Activated CD4-positive, alpha-beta T cell treated with anti-CD3 and anti-CD28 coated beads for 48 hours (primary cell): ENCODE measurements at regions not wholly inside any gene's neighbourhood (a gene's known extent, or its start where the extent isn't known, plus 50 kb on each side); places are given as distances from the start of the nearest gene placed in this dataset.
"Not testable (repeated sequence)": the region's sequence is repeated elsewhere in the genome, so short reads cannot be mapped to it uniquely, and the experiment has no call there.

Source experiments
- DNase-seq: peaks from one replicate; pipeline ENCODE4 v3.0.0-alpha.2; 2020

DNA sequence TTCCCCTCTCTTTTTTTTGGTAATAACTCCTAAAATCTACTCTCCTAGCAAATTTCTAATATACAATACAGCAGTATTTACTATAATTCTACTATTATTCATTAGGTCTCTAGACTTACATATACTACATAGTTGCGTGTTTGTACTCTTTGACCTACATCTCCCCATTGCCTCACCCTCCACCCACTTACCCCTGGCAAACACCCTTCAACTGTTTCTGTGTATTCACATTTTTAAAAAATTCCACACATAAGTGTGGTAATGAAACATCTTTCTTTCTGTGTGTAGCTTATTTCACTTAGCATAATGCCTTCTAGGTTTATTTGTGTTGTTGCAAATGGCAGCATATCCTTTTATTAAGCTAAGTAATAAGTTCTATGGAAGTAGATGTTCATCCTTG lies 336.0 kb downstream of the CCDC85A start:
- no peak for DNase-seq

DNA sequence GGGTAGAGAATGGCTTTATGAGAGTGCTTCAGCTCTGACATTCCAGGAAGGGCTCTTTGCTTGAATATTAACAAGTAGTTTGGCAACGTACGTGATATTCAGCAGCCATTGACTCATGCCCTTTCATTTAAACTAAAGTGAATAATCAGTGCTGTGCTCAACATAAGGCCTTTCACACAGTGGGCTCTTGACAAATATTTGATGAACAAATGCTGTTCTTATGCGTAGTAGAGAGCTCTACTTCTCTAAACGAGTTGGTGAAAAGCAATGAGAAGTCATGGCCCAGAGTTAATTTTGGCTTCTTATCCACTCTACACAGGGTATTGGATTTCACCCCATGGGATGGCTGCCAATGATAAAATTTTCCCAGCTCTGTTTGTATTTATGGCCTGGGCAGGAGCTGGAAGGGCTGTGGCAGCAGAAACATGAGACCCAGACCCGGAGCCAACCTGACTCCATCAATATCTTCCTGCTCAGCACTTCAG lies 338.9 kb downstream of the CCDC85A start:
- DNase-seq = no peak

DNA sequence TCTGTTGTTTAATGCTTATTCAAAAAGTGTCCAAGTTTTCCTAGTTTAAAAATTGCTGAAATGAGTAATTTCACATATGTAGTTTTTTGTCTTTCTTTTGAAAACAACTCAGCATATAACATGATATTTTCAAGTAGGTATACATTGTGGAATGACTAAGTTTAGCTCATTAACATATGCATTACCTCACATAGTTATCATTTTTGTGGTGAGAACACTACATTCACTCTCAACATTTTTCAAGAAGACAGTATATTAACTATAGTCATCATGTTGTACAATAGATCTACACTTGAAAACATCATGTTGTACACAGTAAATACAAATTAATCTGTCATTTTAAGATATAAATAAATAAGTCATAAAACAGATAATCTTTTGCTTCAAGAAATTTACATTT lies 340.0 kb downstream of the CCDC85A start:
- no peak for DNase-seq

DNA sequence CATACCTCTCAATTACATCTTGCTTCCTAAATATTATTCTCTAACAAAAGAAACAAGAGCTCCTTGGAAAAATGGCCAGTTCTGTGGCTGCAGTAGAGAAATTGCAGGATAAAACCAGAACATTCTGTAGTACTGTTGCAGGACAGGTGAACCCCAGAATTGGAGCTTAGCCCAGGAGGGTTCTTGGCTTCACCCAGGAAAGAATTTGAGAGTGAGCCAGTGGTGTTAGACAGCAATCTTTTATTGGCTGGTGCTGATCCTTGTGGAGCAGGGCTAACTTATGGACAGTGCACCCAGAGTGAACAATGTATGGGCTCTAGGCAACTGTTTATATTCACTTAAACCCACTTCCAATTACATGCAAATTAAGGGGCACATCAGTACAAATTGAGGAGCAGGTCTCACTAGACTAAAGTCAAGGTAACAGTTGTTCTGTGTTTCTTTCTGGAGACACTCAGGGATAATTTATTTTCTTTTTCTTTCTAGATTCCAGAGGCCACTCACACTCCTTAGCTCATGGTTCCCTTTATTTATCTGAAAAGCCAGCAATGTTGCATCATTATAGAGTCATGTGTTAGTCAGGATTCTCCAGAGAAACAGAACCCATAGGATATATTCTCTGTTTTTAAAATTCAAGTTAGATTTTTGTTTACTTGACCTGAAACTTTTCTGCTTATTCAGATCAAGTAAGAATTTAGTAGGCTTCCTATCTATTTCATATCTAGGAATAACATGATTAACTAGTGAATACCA lies 348.1 kb downstream of the CCDC85A start:
- no peak for DNase-seq

DNA sequence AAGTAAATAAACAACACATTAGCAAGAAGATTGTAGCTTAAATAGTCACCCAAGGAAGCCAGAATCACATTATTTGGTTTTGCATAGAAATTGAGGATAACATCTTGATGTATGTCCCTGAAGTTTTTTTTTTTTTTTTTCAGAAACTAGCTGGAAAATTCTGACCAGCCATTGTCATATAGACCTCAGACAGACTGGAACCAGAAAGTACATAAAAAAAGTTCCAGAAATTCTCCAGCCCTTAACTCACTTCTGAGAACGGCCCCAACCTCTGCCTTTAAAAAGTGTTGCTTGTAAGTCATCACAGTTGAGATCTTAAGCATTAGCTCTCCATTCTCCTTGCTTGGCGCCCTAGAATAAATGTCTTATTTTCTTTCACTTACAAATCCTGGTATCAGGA lies 350.5 kb downstream of the CCDC85A start:
- DNase-seq = no peak

DNA sequence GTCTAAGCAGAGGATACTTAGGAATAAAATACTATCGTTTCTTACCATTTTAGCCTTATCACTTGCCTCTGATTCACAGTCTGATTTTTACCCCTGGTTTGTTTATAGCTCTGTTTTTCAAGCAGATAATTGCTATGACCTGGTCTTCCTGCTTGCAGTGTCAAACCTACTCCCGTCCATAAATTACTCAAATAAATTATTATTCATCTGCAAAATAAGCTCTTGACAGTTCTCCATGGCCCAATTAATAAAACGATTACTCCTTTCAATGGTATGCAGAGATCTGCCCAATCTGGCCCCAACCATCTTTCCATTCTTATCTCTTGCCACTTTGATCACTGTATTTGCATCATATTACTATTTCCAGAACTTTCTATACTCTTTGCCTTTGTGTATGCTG lies 354.0 kb downstream of the CCDC85A start:
- no peak for DNase-seq

DNA sequence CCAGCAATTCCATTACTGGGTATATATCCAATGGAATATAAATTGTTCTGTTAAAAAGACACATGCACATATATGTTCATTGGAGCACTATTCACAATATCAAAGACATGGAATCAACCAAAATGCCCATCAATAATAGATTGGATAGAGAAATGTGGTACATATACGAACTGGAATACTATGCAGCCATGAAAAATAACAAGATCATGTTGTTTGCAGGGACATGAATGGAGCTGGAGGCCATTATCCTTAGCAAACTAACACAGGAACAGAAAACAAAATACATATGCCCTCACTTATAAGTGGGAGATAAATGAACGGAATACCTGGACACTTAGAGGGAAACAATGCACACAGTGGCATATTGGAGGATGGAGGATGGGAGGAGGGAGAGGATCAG lies 355.8 kb downstream of the CCDC85A start:
- no peak for DNase-seq

DNA sequence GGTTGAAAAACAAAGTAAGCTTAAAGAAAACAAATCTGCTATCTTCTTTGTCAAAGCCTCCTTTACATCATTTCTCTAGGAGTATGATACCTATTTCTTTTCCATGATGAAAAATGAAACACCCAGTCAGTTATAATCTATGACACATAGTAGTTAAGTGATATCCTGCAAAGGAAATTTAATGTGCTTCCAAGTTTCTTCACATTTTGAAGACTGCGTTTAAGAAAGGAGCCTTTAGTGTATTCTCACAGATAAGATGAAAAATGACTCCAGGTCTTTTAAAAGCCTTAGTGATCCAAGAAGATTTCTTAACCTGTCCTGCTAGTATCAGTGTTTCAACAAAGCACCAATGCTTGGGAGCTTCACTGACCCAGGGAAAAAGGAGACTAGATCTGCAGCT lies 356.7 kb downstream of the CCDC85A start:
- DNase-seq = no peak

DNA sequence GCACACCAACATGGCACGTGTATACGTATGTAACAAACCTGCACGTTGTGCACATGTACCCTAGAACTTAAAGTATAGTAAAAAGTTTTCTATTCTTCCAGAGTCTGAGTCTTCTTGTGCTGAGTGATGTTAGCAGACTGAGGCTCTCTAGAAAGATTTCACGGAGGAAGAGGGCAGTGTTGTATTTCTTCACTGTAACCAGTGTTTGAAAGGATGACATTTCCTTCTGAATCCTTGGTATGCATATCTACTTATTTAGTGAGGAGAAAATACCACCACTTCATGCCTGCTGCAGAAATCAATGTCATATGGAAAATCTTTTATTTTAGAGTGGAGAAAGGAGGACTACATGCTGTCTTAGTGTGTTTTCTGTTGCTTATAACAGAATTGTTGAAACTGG lies 357.1 kb downstream of the CCDC85A start:
- DNase-seq = no peak

DNA sequence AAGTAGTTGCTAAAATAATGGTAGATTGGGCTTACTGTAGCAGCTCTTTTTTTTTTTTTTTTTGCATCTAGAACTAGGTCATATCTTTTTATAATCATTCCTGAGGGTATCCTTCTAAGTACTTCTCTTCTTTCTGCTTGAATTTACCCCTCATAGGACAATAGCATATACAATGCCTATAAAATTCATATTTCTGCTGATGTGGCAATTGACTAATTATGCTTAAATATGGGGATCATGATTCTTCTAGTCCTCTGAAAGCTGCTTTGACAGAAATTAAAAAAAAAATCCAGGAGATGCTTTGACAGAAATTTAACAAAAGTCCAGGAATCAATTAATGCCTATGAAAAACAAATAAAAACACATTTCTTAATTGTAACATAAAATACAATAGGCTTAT lies 358.4 kb downstream of the CCDC85A start:
- DNase-seq = no peak

DNA sequence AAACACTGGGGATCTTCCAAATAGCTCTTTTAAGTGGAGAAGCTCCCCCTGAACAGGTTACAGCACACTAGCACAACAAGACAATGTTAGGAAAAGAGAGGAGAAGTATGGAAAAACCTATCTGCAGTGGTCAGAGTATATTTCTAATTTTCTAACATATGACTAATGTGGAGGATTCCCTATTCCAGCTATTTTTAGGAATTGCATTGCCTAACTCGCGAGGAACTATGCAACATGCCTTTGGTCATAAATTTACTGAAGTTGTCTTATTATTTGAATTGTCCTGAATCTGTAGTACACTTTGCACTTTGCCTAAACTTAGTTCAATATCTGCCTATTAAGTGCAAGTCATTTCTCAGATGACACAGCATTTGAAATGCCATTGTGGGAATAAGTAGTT lies 381.4 kb downstream of the CCDC85A start:
- no peak for DNase-seq

DNA sequence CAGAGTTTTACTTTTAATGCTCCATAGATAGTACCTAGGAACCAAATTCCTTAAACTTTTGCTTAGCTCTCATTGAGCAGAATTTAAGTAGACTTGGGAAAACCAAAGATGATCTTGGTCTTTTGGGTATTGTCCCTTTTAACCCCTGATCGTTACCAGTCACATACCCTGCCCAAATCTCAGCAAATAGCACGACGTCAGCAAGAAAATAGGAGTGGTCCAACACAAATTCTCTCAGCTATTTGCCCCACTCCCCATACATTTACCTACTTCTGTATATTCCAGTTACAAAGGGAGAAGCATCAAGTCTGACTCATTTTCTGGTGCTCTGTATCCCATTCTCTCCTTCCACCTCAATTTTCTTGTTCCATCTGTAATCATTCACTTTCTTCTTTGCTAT lies 387.3 kb downstream of the CCDC85A start:
- DNase-seq = no peak

DNA sequence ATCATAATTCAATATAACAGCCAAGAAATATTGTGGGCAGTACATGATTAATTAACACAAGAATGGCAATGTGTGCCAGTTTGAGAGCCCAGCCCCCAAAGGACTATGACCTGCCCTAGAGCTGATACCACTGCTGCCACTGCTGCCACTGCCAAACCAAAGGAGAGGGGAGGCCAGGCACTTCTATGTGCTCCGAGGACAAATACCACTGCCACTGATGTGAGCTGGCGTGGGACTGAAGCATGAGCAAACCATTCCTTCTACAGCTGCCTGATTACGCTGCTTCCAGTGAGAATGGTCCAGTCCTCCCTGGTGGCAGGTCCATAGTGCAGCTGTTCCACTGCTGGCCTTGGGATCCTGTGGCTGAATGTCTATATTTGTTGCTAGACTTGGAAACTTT lies 392.2 kb downstream of the CCDC85A start:
- no peak for DNase-seq

DNA sequence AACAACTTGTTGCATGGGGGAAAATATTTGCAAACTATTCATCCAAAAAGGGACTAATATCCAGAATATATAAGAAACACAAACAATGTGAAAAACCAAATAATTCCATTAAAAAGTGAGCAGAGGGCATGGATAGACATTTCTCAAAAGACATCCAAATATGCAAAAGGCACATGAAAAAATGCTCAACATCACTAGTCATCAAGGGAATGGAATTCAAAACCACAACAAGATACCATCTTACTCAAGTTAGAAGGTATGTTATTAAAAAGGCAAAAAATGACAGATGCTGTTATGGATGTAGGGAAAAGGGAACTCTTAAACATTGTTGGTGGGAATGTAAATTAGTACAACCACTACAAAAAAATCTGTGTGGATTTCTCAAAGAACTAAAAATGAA lies 396.5 kb downstream of the CCDC85A start:
- no peak for DNase-seq

DNA sequence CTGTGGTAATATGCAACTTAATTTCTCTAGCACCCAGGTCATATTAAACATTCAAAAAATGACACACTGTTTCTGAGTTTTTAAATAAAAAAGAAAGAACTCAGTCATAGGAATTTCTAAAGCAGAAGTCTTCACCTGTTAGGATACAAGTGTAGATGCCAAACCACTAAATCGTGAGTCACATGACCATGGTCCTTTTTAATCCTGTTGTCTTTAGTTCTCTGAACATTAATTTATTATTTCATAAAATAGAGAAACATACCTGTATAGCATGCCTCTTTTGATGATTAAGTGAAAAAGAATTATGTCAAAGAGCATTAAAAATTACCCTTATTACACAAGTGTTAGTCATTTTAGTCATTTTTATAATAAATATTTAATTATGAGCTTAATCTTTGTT lies 398.8 kb downstream of the CCDC85A start:
- DNase-seq = no peak

DNA sequence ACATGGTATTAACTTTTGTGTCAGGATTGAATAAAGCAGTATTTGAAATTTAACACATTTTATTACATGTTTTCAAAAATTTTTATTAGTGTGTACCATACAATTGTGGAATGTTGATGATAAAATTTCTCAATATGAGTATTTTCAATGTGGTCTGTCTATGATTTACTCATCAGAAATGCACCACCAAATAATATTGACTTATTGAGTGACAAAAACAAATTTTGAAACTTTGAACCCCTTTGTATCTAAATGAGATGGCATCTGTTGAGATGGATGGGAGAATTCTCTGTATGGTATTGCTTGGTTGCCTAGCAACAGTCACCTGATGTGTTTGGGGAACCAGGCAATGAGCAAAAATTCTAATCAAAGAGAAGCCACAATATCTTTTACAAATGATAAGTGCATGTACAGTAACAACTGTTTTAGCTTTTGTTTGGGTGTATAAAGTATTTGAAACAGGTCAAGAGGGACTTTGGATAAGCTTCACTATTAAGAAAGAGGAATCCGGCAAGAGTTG lies 400.1 kb downstream of the CCDC85A start:
- DNase-seq = no peak

DNA sequence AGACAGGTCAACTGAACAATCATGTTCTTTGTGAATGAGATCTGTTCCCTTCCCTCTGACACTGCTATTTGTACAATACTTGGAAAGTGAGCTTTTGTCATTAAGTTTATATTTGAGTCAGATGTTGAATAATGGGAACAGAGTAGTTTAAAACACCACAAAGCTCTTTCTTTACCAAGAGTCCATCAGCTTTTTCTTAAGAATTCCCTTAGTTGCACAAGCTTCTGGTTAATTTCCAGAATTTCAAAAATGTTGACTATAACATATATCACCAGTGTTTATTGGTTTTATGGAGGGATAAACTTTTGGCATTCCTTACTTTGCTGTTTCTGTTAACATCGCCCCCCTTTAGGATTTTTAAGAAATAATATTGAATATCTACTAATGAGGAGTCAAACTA lies 403.7 kb downstream of the CCDC85A start:
- no peak for DNase-seq

DNA sequence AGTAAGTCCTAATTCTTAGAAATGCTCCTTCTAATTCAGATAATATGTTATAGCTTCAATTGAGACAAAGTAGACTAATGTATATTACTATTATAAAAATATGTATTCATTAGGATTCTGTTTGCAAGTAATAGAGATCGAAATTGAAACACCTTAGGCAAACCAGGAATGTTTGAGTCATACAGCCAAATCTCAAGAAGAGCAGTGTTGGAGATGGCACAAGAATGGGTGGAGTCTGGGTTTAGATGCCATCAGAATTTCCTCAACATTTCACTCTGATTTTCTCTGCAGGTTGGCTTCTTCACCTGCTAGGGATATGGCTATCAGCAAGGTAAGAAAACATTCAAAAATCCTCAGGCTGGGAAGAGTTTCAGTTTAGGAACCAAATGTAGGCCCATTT lies 405.4 kb downstream of the CCDC85A start:
- DNase-seq = no peak

DNA sequence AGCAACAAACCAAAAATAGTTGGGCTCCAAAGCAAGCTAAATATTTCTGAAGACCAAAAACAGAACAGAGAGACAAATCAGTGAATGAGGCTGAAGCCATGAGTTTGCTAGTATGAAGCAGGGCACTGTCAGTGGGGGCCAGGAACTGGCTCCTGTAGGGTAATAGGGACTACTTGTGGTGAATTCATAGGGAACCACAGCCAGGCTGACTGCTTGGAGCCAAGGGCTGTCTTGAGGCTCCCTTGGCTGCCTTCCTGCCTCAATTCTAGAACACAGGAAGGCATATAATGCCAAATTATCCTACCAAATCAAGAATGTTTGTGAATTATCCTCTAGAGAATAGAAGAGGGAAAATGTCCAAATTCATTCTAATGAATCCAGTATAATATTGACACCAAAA lies 406.0 kb downstream of the CCDC85A start:
- no peak for DNase-seq

DNA sequence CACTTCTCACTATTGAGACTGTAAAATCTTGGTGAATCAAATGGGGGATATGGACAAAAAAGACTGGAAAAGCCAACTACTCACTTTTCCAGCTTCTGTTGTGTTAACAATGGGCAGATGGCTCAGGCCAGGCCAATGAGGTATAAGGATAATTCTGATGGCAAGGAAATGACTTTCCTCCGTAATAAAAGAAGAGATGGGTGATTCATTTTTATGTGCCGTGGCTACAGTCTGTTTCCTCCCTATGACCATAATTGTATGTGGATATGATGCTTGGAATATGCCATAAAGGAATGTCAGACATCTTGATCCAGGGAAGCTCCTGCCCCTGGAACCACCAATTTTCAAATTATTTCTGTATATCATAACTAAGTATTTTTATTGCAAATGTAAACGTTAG lies 406.8 kb downstream of the CCDC85A start:
- no peak for DNase-seq

DNA sequence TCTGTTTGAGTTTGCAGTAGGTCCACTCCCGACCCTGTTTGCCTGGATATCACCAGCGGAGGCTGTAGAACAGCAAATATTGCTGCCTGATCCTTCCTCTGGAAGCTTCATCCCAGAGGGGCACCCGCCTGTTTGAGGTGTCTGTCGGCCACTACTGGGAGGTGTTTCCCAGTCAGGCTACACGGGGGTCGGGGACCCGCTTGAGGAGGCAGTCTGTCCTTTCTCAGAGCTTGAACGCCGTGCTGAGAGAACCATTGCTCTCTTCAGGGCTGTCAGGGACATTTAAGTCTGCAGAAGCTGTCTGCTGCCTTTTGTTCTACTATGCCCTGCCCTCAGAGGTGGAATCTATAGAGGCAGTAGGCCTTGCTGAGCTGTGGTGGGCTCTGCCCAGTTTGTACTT lies 422.3 kb downstream of the CCDC85A start:
- DNase-seq = not testable (repeated sequence)

DNA sequence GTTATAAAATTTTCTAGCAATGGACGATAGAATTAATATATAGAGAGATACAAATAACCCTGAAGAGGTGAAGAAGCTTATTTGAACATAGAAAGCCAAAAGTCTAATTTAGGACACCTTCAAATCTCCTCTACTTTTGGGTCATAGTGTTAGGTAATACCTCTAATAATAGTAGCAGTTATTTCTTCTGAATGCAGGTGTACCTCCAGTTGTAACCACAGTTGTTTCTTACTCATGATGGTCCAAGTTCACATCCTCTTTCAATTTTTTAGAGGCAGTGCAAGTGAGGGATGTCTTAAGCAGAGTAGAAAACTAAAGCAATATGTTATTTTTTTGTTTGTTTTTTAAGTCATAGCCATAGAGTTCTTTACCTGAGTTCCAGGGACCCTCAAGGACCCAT lies 429.5 kb downstream of the CCDC85A start:
- no peak for DNase-seq

DNA sequence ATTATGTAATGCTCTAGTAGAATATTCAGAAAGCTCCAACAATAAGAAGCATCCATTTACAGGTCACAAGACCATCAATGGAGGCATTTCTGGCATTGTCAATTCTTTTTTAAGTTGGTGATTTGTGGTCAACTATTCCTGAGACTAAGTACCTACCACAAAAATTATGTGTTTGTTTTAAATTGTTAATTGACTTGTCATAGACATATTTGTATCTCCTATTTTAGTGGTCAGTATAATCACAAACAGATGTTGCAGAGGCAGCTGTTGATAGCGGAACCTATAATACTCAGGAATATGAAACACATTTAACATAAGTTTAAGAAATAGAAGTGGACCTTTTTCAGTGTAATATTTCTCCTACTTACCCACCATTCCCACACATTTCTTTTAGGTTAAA lies 430.1 kb downstream of the CCDC85A start:
- DNase-seq = no peak

DNA sequence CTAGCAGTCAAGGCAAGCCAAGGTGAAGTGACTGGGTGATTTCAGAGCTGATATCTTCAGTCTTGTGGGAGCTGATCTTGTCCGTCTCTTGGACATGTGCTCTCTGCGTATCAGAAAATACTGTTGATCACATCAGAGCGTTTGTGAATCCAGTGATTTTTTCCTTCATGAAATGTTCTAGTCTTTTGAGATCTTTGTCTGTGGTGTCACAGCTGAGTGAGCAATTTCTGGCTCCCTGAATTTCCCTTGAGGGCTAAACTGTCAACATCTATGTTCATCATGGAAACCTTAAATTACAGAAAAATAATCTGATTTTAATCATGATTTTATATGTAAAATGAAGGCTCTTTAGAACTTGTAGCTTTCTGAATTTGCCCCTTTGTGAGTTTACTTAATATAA lies 432.0 kb downstream of the CCDC85A start:
- no peak for DNase-seq

DNA sequence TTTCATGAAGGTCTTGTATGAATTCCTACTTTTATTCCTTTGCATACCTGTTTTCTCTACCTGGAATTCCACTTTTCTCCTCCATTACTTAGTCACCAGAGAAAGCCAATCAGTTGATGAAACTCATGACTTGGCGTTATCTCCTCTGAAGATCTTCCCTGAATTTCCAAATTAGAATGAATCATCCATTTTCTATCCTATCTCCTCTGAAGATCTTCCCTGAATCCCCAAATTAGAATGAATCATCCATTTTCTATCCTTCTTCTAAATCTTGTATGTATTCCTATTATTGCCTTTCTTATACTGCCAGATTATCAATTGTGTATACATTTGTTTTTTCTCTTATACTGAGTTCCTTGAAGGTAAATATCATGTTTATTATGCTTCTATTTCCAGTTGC lies 440.4 kb downstream of the CCDC85A start:
- no peak for DNase-seq
